ENCODE measurements at regions not wholly inside any gene's neighbourhood (a gene's known extent, or its start where the extent isn't known, plus 50 kb on each side); places are given as distances from the start of the nearest gene placed in this dataset.
A peak's percentile ranks its signal among the peaks of the same experiment; 100 is the strongest.

DNA sequence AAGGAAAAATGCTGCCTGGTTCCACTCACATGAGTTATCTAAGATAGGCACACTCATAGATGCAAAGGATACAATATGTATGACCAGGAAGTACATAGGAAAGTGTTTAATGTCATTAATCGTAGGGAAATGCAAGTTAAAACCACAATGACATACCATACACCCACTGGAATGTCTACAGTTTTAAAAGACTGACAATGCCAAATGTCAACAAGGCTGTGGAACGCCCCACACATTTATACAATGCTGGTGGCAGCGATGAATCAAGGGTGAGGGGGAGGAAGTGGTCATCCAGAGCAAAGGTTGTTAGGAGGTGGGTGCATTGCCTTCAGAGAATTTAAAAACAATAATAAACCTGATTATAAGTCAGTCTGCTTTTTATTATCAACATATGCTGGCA is 437.8 kb downstream of the ARHGEF28 start:
- Histone ChIP-seq H4K20me1 (ENCODE audit: insufficient read depth, low read length, poor library complexity, severe bottlenecking) (no peaks in the 10 kb centered on the region), H3K9me2 (replicated peaks; ENCODE audit: low read depth, low read length) (no peaks in the 10 kb centered on the region), H3K79me2 (ENCODE audit: insufficient read depth, low read length) (no peaks in the 10 kb centered on the region), H3K9ac (ENCODE audit: low read depth, low read length, poor library complexity, severe bottlenecking) (no peak overlapping the region), H2AFZ (ENCODE audit: low read length) (0 out of 2 replicates have a peak overlapping the region, but pooled peaks have one; percentile 14), H3K4me1 (ENCODE audit: insufficient read depth, low read length, poor library complexity, severe bottlenecking) (peaks cover 11% of the 10 kb centered on the region), H3K27me3 (ENCODE audit: insufficient read depth, low read length, poor library complexity, severe bottlenecking) (no peaks in the 10 kb centered on the region), H3K36me3 (ENCODE audit: insufficient read depth, low read length) (no peaks in the 10 kb centered on the region), H3K4me3 (ENCODE audit: low read length, poor library complexity, severe bottlenecking) (no peak overlapping the region), H3F3A (ENCODE audit: low read depth) (no peaks in the 10 kb centered on the region), H3K4me2 (ENCODE audit: low read depth, low read length, poor library complexity, severe bottlenecking) (no peak overlapping the region), H3K9me3 (ENCODE audit: insufficient read depth, low read depth, low read length) (no peaks in the 10 kb centered on the region)
- TF ChIP-seq CTCF (conservative IDR thresholded peaks at IDR 0.05; ENCODE audit: low read length) = no peak
- TF ChIP-seq EZH2phosphoT487 (IDR thresholded peaks at IDR 0.05; ENCODE audit: borderline replicate concordance) = no peak

- no peak overlapping the region for H3K4me3 ChIP-seq (ENCODE audit: low read length, poor library complexity, severe bottlenecking)
- H3K36me3 ChIP-seq (ENCODE audit: insufficient read depth, low read length) = no peaks in the 10 kb centered on the region
- no peak for TF ChIP-seq EZH2phosphoT487 (IDR thresholded peaks at IDR 0.05; ENCODE audit: borderline replicate concordance)
- no peak for TF ChIP-seq CTCF (conservative IDR thresholded peaks at IDR 0.05; ENCODE audit: low read length)
- no peak overlapping the region for H2AFZ ChIP-seq (ENCODE audit: low read length)
- H3K9me2 ChIP-seq (replicated peaks; ENCODE audit: low read depth, low read length) = no peaks in the 10 kb centered on the region
- H3K79me2 ChIP-seq (ENCODE audit: insufficient read depth, low read length) = no peaks in the 10 kb centered on the region
- peaks cover 11% of the 10 kb centered on the region for H3K4me1 ChIP-seq (ENCODE audit: insufficient read depth, low read length, poor library complexity, severe bottlenecking)
- no peak overlapping the region for H3K9ac ChIP-seq (ENCODE audit: low read depth, low read length, poor library complexity, severe bottlenecking)
- H4K20me1 ChIP-seq (ENCODE audit: insufficient read depth, low read length, poor library complexity, severe bottlenecking) = no peaks in the 10 kb centered on the region
- H3K4me2 ChIP-seq (ENCODE audit: low read depth, low read length, poor library complexity, severe bottlenecking) = no peak overlapping the region
- H3F3A ChIP-seq (ENCODE audit: low read depth) = no peaks in the 10 kb centered on the region
- H3K9me3 ChIP-seq (ENCODE audit: insufficient read depth, low read depth, low read length) = no peaks in the 10 kb centered on the region
- no peaks in the 10 kb centered on the region for H3K27me3 ChIP-seq (ENCODE audit: insufficient read depth, low read length, poor library complexity, severe bottlenecking)
Measured at GRCh38 chr5:74063346-74063745, 437.4 kb downstream of the ARHGEF28 start.

- Histone ChIP-seq H3K4me1 (ENCODE audit: insufficient read depth, low read length, poor library complexity, severe bottlenecking) (peaks cover 14% of the 10 kb centered on the region), H2AFZ (ENCODE audit: low read length) (0 out of 2 replicates have a peak overlapping the region, but pooled peaks have one; percentile 58), H3K27me3 (ENCODE audit: insufficient read depth, low read length, poor library complexity, severe bottlenecking) (no peaks in the 10 kb centered on the region), H3K4me2 (ENCODE audit: low read depth, low read length, poor library complexity, severe bottlenecking) (no peak overlapping the region), H3F3A (ENCODE audit: low read depth) (no peaks in the 10 kb centered on the region), H4K20me1 (ENCODE audit: insufficient read depth, low read length, poor library complexity, severe bottlenecking) (no peaks in the 10 kb centered on the region), H3K9me3 (ENCODE audit: insufficient read depth, low read depth, low read length) (no peaks in the 10 kb centered on the region), H3K9ac (ENCODE audit: low read depth, low read length, poor library complexity, severe bottlenecking) (no peak overlapping the region), H3K79me2 (ENCODE audit: insufficient read depth, low read length) (no peaks in the 10 kb centered on the region), H3K4me3 (ENCODE audit: low read length, poor library complexity, severe bottlenecking) (no peak overlapping the region), H3K36me3 (ENCODE audit: insufficient read depth, low read length) (no peaks in the 10 kb centered on the region), H3K9me2 (replicated peaks; ENCODE audit: low read depth, low read length) (no peaks in the 10 kb centered on the region)
- TF ChIP-seq EZH2phosphoT487 (IDR thresholded peaks at IDR 0.05; ENCODE audit: borderline replicate concordance) (no peak), CTCF (conservative IDR thresholded peaks at IDR 0.05; ENCODE audit: low read length) (no peak)
Measured at GRCh38 chr5:74061292-74061691, 435.3 kb downstream of the ARHGEF28 start.

Measured in Loucy (cell line).